Right lobe of liver (tissue), 6 donors: ENCODE measurements at regions not wholly inside any gene's neighbourhood (a gene's known extent, or its start where the extent isn't known, plus 50 kb on each side); places are given as distances from the start of the nearest gene placed in this dataset.

Source experiments
- ATAC-seq, 4 donors: fragments of 200-7000 bp; cut with Tn5 transposase; one replicate each; pipeline ENCODE4 v1.9.1; 2020; ENCODE audit warnings: mild to moderate bottlenecking in 4 of 4, moderate library complexity in 4 of 4
- DNase-seq, 3 donors: peaks; one replicate each; pipeline ENCODE4 v3.0.0-alpha.2; 2020
- H3K27ac ChIP-seq, 3 donors: fragments of 200-600 bp; one replicate each; pipeline ENCODE4 v1.8.0; 2022
- H3K27me3 ChIP-seq, 2 donors: fragments of 200-600 bp; one replicate each; pipeline ENCODE4 v1.8.0; 2022
- H3K36me3 ChIP-seq, 4 donors: fragments of 200-600 bp; sonication (generic) in 1 of 4; one replicate each; pipeline versions ENCODE4 v1.5.1 to v1.8.0; 2017 to 2022; ENCODE audit warnings: control low read depth in 1 of 4
- H3K4me1 ChIP-seq, 4 donors: fragments of 200-600 bp; sonication (generic) in 1 of 4; one replicate each; pipeline versions ENCODE4 v1.5.1 to v1.8.0; 2017 to 2022; ENCODE audit warnings: control low read depth in 1 of 4
- H3K4me3 ChIP-seq, 3 donors: fragments of 200-600 bp; one replicate each; pipeline ENCODE4 v1.8.0; 2022
- H3K9me3 ChIP-seq, 4 donors: fragments of 200-600 bp; sonication (generic) in 1 of 4; one replicate each; pipeline versions ENCODE4 v1.5.1 to v1.8.0; 2017 to 2022; ENCODE audit warnings: control low read depth in 1 of 4
- CTCF ChIP-seq, 4 donors: fragments of 200-600 bp in 3 of 4; fragments of 450-650 bp in 1 of 4; IDR thresholded peaks; one replicate each; pipeline versions ENCODE4 v1.5.1 to v1.8.0; 2016 to 2022; ENCODE audit warnings: antibody characterized with exemption in 4 of 4, mild to moderate bottlenecking in 2 of 4
- POLR2A ChIP-seq: fragments of 450-650 bp; IDR thresholded peaks from one replicate; pipeline ENCODE4 v1.6.1; 2017; ENCODE audit warnings: antibody characterized with exemption, mild to moderate bottlenecking
- WGBS: methylation state at CpG from one replicate; pipeline ENCODE4 v1.1.6; 2018; ENCODE audit warnings: low coverage, low lambda C conversion rate; ENCODE audit not compliant: insufficient coverage; ENCODE audit errors: missing lambda C conversion rate; 5-methylcytosine and 5-hydroxymethylcytosine counted together
- intact Hi-C, 2 donors: fragments of 100-400 bp; cut with DNase I; formaldehyde crosslinking; loops; one replicate each; pipeline versions ENCODE4 v1.11.2 to v1.14.1; 2022
- donor health status: DM: no; HTN: yes; CAD: no.
- donor health status: DM: no; HTN: no; CAD: no.
- donor health status: DM: no; HTN: no; CAD: no.
- donor health status: DM: no; HTN: yes; CAD: no.
- donor health status: DM: no; HTN: yes; CAD: no.

GRCh38 chr2:172204309-172204708, 101.6 kb upstream of the DLX2 start:
- H3K27ac ChIP-seq, result no peak overlapping the region
- TF ChIP-seq CTCF (IDR thresholded peaks at IDR 0.05), result no peak
- no peak for TF ChIP-seq POLR2A
- no peaks in the 10 kb centered on the region for H3K36me3 ChIP-seq
- WGBS, result 79% methylated on average over 7 of the region's 7 CpGs
- H3K4me1 ChIP-seq, result no peaks in the 10 kb centered on the region
- ATAC-seq (no peak), DNase-seq (no peak)
- H3K4me3 ChIP-seq, result no peak overlapping the region
- no peaks in the 10 kb centered on the region for H3K9me3 ChIP-seq
- no peaks in the 10 kb centered on the region for H3K27me3 ChIP-seq
- intact Hi-C loops, result no loop called here

- 60% methylated on average over 1 of the region's 2 CpGs for WGBS
- ATAC-seq, result no peak
Observed at GRCh38 chr2:172204762-172205161, 102.1 kb upstream of the DLX2 start.

GRCh38 chr2:172205292-172205691, 102.6 kb upstream of the DLX2 start:
- Histone ChIP-seq H3K4me3 (no peak overlapping the region), H3K4me1 (no peaks in the 10 kb centered on the region), H3K36me3 (no peaks in the 10 kb centered on the region), H3K27ac (no peak overlapping the region), H3K9me3 (no peaks in the 10 kb centered on the region), H3K27me3 (no peaks in the 10 kb centered on the region)
- no peak for DNase-seq
- TF ChIP-seq POLR2A, result no peak
- no peak for TF ChIP-seq CTCF (IDR thresholded peaks at IDR 0.05)
- ATAC-seq, result no peak
- WGBS, result no CpG with 5 or more reads among the region's 4 CpGs
- intact Hi-C loops, result no loop called here

More at GRCh38 chr2:172204762-172205161, 102.1 kb upstream of the DLX2 start:
- H3K4me1 ChIP-seq, result no peaks in the 10 kb centered on the region
- intact Hi-C loops, result no loop called here
- H3K36me3 ChIP-seq, result no peaks in the 10 kb centered on the region
- DNase-seq, result no peak
- TF ChIP-seq POLR2A (no peak), CTCF (IDR thresholded peaks at IDR 0.05) (no peak)
- no peaks in the 10 kb centered on the region for H3K27me3 ChIP-seq
- H3K4me3 ChIP-seq, result no peak overlapping the region
- H3K9me3 ChIP-seq, result no peaks in the 10 kb centered on the region
- H3K27ac ChIP-seq, result no peak overlapping the region

- Histone ChIP-seq H3K4me1 (no peaks in the 10 kb centered on the region), H3K36me3 (no peaks in the 10 kb centered on the region), H3K27me3 (no peaks in the 10 kb centered on the region), H3K4me3 (no peak overlapping the region), H3K27ac (no peak overlapping the region), H3K9me3 (no peaks in the 10 kb centered on the region)
- WGBS, result 80% methylated on average over 4 of the region's 5 CpGs
- intact Hi-C loops, result no loop called here
- DNase-seq (no peak), ATAC-seq (no peak)
- TF ChIP-seq POLR2A (no peak), CTCF (IDR thresholded peaks at IDR 0.05) (no peak)
Observed at GRCh38 chr2:172207911-172208310, 105.2 kb upstream of the DLX2 start.

- 29% methylated on average over 6 of the region's 6 CpGs for WGBS
- H3K36me3 ChIP-seq, result no peaks in the 10 kb centered on the region
- H3K9me3 ChIP-seq, result no peaks in the 10 kb centered on the region
- H3K4me3 ChIP-seq, result no peak overlapping the region
- no peak overlapping the region for H3K27ac ChIP-seq
- DNase-seq (no peak), ATAC-seq (peak in 2 of 4 donors; percentile 20 to 25)
- no peak for TF ChIP-seq CTCF (IDR thresholded peaks at IDR 0.05)
- no peak for TF ChIP-seq POLR2A
- H3K4me1 ChIP-seq, result no peaks in the 10 kb centered on the region
- intact Hi-C loops, result no loop called here
- no peaks in the 10 kb centered on the region for H3K27me3 ChIP-seq
Observed at GRCh38 chr2:172208791-172209325, 106.2 kb upstream of the DLX2 start.
